ENCODE measurements at regions not wholly inside any gene's neighbourhood (a gene's known extent, or its start where the extent isn't known, plus 50 kb on each side); places are given as distances from the start of the nearest gene placed in this dataset.

GRCh38 chr6:84967965-84968364 is 203.6 kb upstream of the TBX18 start:
- no peak for TF ChIP-seq MLX (CRISPR knock-in tag; IDR thresholded peaks at IDR 0.05)
- TF ChIP-seq FOXJ3 (CRISPR knock-in tag; IDR thresholded peaks at IDR 0.05; ENCODE audit: borderline replicate concordance), result no peak
- TF ChIP-seq GABPB1 (CRISPR knock-in tag; IDR thresholded peaks at IDR 0.05), result no peak
- TF ChIP-seq CTCF (IDR thresholded peaks at IDR 0.05), result no peak
- no peak for TF ChIP-seq GRHL2 (CRISPR knock-in tag; IDR thresholded peaks at IDR 0.05; ENCODE audit: insufficient replicate concordance, severe bottlenecking)
- no peak for TF ChIP-seq ATF1 (CRISPR knock-in tag; IDR thresholded peaks at IDR 0.05)
- no peak for TF ChIP-seq CREB1 (CRISPR knock-in tag; IDR thresholded peaks at IDR 0.05)
- TF ChIP-seq E2F4 (CRISPR knock-in tag; IDR thresholded peaks at IDR 0.05; ENCODE audit: borderline replicate concordance, low read depth), result no peak
- no peak for TF ChIP-seq ZNF671 (CRISPR knock-in tag; IDR thresholded peaks at IDR 0.05)

Measured in WTC11 (cell line).